ENCODE measurements at regions not wholly inside any gene's neighbourhood (a gene's known extent, or its start where the extent isn't known, plus 50 kb on each side); places are given as distances from the start of the nearest gene placed in this dataset.

GRCh38 chr3:5360453-5360852 lies 172.9 kb downstream of the EDEM1 start:
- no peak overlapping the region for H3K9ac ChIP-seq (ENCODE audit: insufficient read depth, low read depth, low read length)
- no peaks in the 10 kb centered on the region for H4K20me1 ChIP-seq (ENCODE audit: insufficient read depth, low read length)
- TF ChIP-seq KDM5A (IDR thresholded peaks at IDR 0.05; ENCODE audit: borderline replicate concordance, low read length) (no peak), SMC3 (IDR thresholded peaks at IDR 0.05; ENCODE audit: low read length) (no peak), ZBTB40 (IDR thresholded peaks at IDR 0.05) (no peak), ZBTB40 (CRISPR knock-in tag; IDR thresholded peaks at IDR 0.05) (no peak), NFRKB (IDR thresholded peaks at IDR 0.05) (no peak), RBFOX2 (IDR thresholded peaks at IDR 0.05; ENCODE audit: low read depth, low read length) (no peak), HOMEZ (CRISPR knock-in tag; IDR thresholded peaks at IDR 0.05; ENCODE audit: low read depth) (no peak), MLX (CRISPR knock-in tag; IDR thresholded peaks at IDR 0.05) (no peak), ZNF335 (CRISPR knock-in tag; IDR thresholded peaks at IDR 0.05) (no peak)
- in situ Hi-C loops (cut with HindIII; ENCODE audit: extremely low pct_ligation_motif_present, low pct_unique_long_range_greater_than_20kb) (no loop called here), intact Hi-C loops (cut with micrococcal nuclease; ENCODE audit: unreplicated experiment) (no loop called here)
- H3K9me3 ChIP-seq (ENCODE audit: low read length), result no peaks in the 10 kb centered on the region; the same call in 1 of the 2 replicates
- CTCF ChIA-PET (ENCODE audit: low intra/inter-chr PET ratio, low total read pairs), result no interaction called here
- no TSS peak for BruUV-seq (replicated peaks)
- H3K4me1 ChIP-seq (ENCODE audit: insufficient read depth, low read length), result no peaks in the 10 kb centered on the region
- no peak overlapping the region for H3K27ac ChIP-seq (ENCODE audit: extremely low read length, insufficient read depth, low read length)
- H3K27me3 ChIP-seq (ENCODE audit: control insufficient read depth in 1 of 2, insufficient read depth in 2 of 2, low read length in 2 of 2), result no peaks in the 10 kb centered on the region; a peak in 1 of 5 replicates
- POLR2A ChIA-PET, result no interaction called here
- no peaks in the 10 kb centered on the region for H3K36me3 ChIP-seq (replicated peaks in 1 of 2; ENCODE audit: control insufficient read depth in 1 of 2, insufficient read depth in 2 of 2, low read length in 2 of 2)
- H3K4me2 ChIP-seq (ENCODE audit: low read depth, low read length), result no peak overlapping the region
- H3K79me2 ChIP-seq (ENCODE audit: insufficient read depth, low read length), result no peaks in the 10 kb centered on the region
- FAIRE-seq (no peak), ATAC-seq (no peak), DNase-seq (ENCODE audit: low spot score) (no peak)
- 60% methylated on average over 3 of the region's 3 CpGs for WGBS (ENCODE audit: low lambda C conversion rate)
- no peak overlapping the region for H2AFZ ChIP-seq (ENCODE audit: low read length)
- no peak overlapping the region for H3K4me3 ChIP-seq (replicated peaks in 1 of 3; ENCODE audit: insufficient read depth in 1 of 3, low read depth in 2 of 3, low read length in 3 of 3)
